K562 (cell line): ENCODE measurements at regions not wholly inside any gene's neighbourhood (a gene's known extent, or its start where the extent isn't known, plus 50 kb on each side); places are given as distances from the start of the nearest gene placed in this dataset.

ENCODE experiments used
- ATAC-seq: fragments of 200-7000 bp; cut with Tn5 transposase; 3 replicates; pipeline ENCODE4 v1.9.1; 2020; ENCODE audit warnings: moderate library complexity
- BruUV-seq: library from RNA; stranded (reverse); fragments of 400-500 nt; replicated peaks from 2 replicates; lab custom pipeline; 2021; lab: Mats Ljungman, UMichigan
- CTCF ChIA-PET: fragments of 300-600 bp; formaldehyde crosslinking; extraction: SDS; loops from one replicate; lab custom pipeline; 2021; ENCODE audit warnings: low intra/inter-chr PET ratio; lab: Yijun Ruan, JAX
- POLR2A ChIA-PET: fragments of 300-600, 350-650 bp; sonication (Branson Sonifier 250); formaldehyde crosslinking; extraction: SDS; loops from one replicate; lab custom pipeline; 2021; ENCODE audit warnings: antibody characterized with exemption, inconsistent platforms; lab: Yijun Ruan, JAX
- DNase-seq, 4 experiments: peaks; one replicate each; pipeline versions ENCODE4 v3.0.0 to v3.0.0-alpha.2; 2011 to 2018; ENCODE audit warnings: low spot score in 3 of 4, mixed read lengths in 3 of 4; ENCODE audit errors: extremely low read depth in 1 of 4
- FAIRE-seq: peaks from 2 replicates; lab custom pipeline; 2011; peaks lifted over from hg19 to GRCh38; lab: Jason Lieb, UNC
- H2AFZ ChIP-seq: 2 replicates; pipeline ENCODE4 v1.6.0; 2011; ENCODE audit warnings: low read depth, low read length, control low read depth, inconsistent platforms
- H3K27ac ChIP-seq: fragments of 200-600 bp; 3 replicates; pipeline ENCODE4 v1.8.0; 2011; ENCODE audit warnings: low read depth, mild to moderate bottlenecking, control low read depth, inconsistent platforms, low read length, moderate library complexity, mixed read lengths; ENCODE audit errors: extremely low read depth
- H3K27me3 ChIP-seq, 2 experiments: fragments of 300-600 bp in 1 of 2; 2 replicates in 1 of 2; 3 replicates in 1 of 2; pipeline versions ENCODE4 v1.6.0 to v1.8.0; 2011; ENCODE audit warnings: inconsistent platforms in 2 of 2, low read length in 2 of 2, mild to moderate bottlenecking in 1 of 2, mixed read lengths in 1 of 2, moderate library complexity in 1 of 2; ENCODE audit not compliant: control insufficient read depth in 2 of 2, insufficient read depth in 2 of 2
- H3K36me3 ChIP-seq: fragments of 300-600 bp; 3 replicates; pipeline ENCODE4 v1.8.0; 2011; ENCODE audit warnings: mild to moderate bottlenecking, low read length, inconsistent platforms; ENCODE audit not compliant: control insufficient read depth, insufficient read depth
- H3K4me1 ChIP-seq, 2 experiments: fragments of 200-600 bp in 1 of 2; replicated peaks in 1 of 2; 2 replicates in 1 of 2; 3 replicates in 1 of 2; pipeline versions ENCODE4 v1.5.1 to v1.8.0; 2011; ENCODE audit warnings: inconsistent platforms in 2 of 2, low read length in 2 of 2, mild to moderate bottlenecking in 1 of 2, mixed read lengths in 1 of 2, moderate library complexity in 1 of 2; ENCODE audit not compliant: control insufficient read depth in 2 of 2, insufficient read depth in 2 of 2
- H3K4me2 ChIP-seq: 2 replicates; pipeline ENCODE4 v1.6.1; 2011; ENCODE audit warnings: low read length, control low read depth, inconsistent platforms, mixed read lengths; ENCODE audit not compliant: insufficient read depth
- H3K4me3 ChIP-seq: fragments of 200-600 bp; sonication (generic), shearing (Covaris generic); 2 replicates; pipeline ENCODE4 v1.5.1; 2016; ENCODE audit warnings: control low read depth, inconsistent platforms
- H3K79me2 ChIP-seq: fragments of 200-600 bp; 3 replicates; pipeline ENCODE4 v1.8.0; 2011; ENCODE audit warnings: low read length, inconsistent platforms; ENCODE audit not compliant: control insufficient read depth, insufficient read depth
- H3K9ac ChIP-seq, 2 experiments: 2 replicates each; pipeline versions ENCODE4 v1.6.0 to v1.6.1; 2011; ENCODE audit warnings: low read depth in 2 of 2, low read length in 2 of 2, control low read depth in 1 of 2, inconsistent platforms in 1 of 2, mild to moderate bottlenecking in 1 of 2, mixed read lengths in 1 of 2; ENCODE audit not compliant: insufficient read depth in 1 of 2
- H3K9me1 ChIP-seq: one replicate; pipeline ENCODE4 v1.6.0; 2011; ENCODE audit warnings: inconsistent platforms, mild to moderate bottlenecking, low read length, moderate library complexity; ENCODE audit not compliant: control insufficient read depth, insufficient read depth
- H3K9me3 ChIP-seq: replicated peaks from 2 replicates; pipeline ENCODE4 v1.5.1; 2011; ENCODE audit warnings: low read depth, low read length, inconsistent platforms; ENCODE audit not compliant: control insufficient read depth, insufficient read depth
- H4K20me1 ChIP-seq: replicated peaks from 2 replicates; pipeline ENCODE4 v1.6.1; 2011; ENCODE audit warnings: low read length, inconsistent platforms, mixed read lengths; ENCODE audit not compliant: control insufficient read depth, insufficient read depth
- BCL6 ChIP-seq: fragments of 250-450 bp; sonication (Bioruptor Pico); IDR thresholded peaks from 2 replicates; pipeline ENCODE4 v1.4.0; 2020
- CBX1 ChIP-seq: sonication (generic); IDR thresholded peaks from 2 replicates; pipeline ENCODE4 v1.6.1; 2016; ENCODE audit warnings: antibody characterized with exemption, low read depth, mild to moderate bottlenecking
- ETV5 ChIP-seq: sonication (generic); formaldehyde crosslinking; IDR thresholded peaks from 2 replicates; pipeline ENCODE4 v1.4.0; 2020; ENCODE audit warnings: low read depth, mild to moderate bottlenecking, missing genetic modification reagents
- GTF3C2 ChIP-seq: IDR thresholded peaks from 3 replicates; pipeline ENCODE4 v1.6.1; 2011; ENCODE audit warnings: borderline replicate concordance, mild to moderate bottlenecking, moderate library complexity; ENCODE audit not compliant: insufficient read length; ENCODE audit errors: extremely low read depth
- PHB2 ChIP-seq: fragments of 450-650 bp; IDR thresholded peaks from 2 replicates; pipeline ENCODE4 v1.6.1; 2017; ENCODE audit warnings: low read depth
- SREBF1 ChIP-seq: fragments of 150-350 bp; IDR thresholded peaks from 2 replicates; pipeline ENCODE4 v1.6.1; 2014; ENCODE audit warnings: antibody characterized with exemption, low read depth, low read length, borderline replicate concordance
- SRSF9 ChIP-seq: fragments of 200-400 bp; formaldehyde crosslinking; IDR thresholded peaks from 2 replicates; pipeline ENCODE4 v1.6.1; 2017; ENCODE audit warnings: low read depth, low read length, borderline replicate concordance
- ZNF277 ChIP-seq: fragments of 250-450 bp; sonication (Bioruptor Pico); IDR thresholded peaks from 2 replicates; pipeline ENCODE4 v1.8.0; 2022; ENCODE audit warnings: inconsistent platforms, mild to moderate bottlenecking, moderate library complexity, borderline replicate concordance
- ZNF408 ChIP-seq: fragments of 250-450 bp; sonication (Bioruptor Pico); IDR thresholded peaks from 2 replicates; pipeline ENCODE4 v1.4.0; 2020; ENCODE audit warnings: low read depth, mild to moderate bottlenecking, moderate library complexity
- ZNF449 ChIP-seq: fragments of 250-450 bp; sonication (Bioruptor Pico); IDR thresholded peaks from 2 replicates; pipeline ENCODE4 v1.8.0; 2022; ENCODE audit warnings: moderate library complexity, mild to moderate bottlenecking, inconsistent platforms
- in situ Hi-C: fragments of 300-500 bp; cut with MboI; formaldehyde crosslinking; loops from 4 replicates; pipeline ENCODE4 v1.15.0; 2018; ENCODE audit warnings: inconsistent platforms, mixed read lengths
- intact Hi-C: fragments of 100-400 bp; cut with micrococcal nuclease; formaldehyde crosslinking; loops from 2 replicates; pipeline ENCODE4 v1.14.2; 2022

- TF ChIP-seq ZNF408 (CRISPR knock-in tag) = no peak
- TF ChIP-seq ZNF449 (CRISPR knock-in tag) = no peak
- no peak for TF ChIP-seq PHB2
- TF ChIP-seq BCL6 (CRISPR knock-in tag) = no peak
- no peak for TF ChIP-seq ZNF277 (CRISPR knock-in tag)
- TF ChIP-seq GTF3C2 = no peak
- no peak for TF ChIP-seq ETV5 (CRISPR knock-in tag)
- TF ChIP-seq SRSF9 = no peak
- no peak for TF ChIP-seq CBX1
- TF ChIP-seq SREBF1 = no peak
- ATAC-seq (no peak), FAIRE-seq (no peak), DNase-seq (no peak)
- no peaks in the 10 kb centered on the region for H3K79me2 ChIP-seq
- BruUV-seq = no TSS peak
- H3K9ac ChIP-seq = no peak overlapping the region
- no peaks in the 10 kb centered on the region for H3K9me1 ChIP-seq
- POLR2A ChIA-PET = no interaction called here
- no peak overlapping the region for H3K27ac ChIP-seq
- no peaks in the 10 kb centered on the region for H3K27me3 ChIP-seq
- CTCF ChIA-PET = no interaction called here
- no peak overlapping the region for H3K4me2 ChIP-seq
- in situ Hi-C loops (no loop called here), intact Hi-C loops (no loop called here)
- H3K4me3 ChIP-seq = no peak overlapping the region
- no peak overlapping the region for H2AFZ ChIP-seq
- H3K9me3 ChIP-seq = no peaks in the 10 kb centered on the region
- no peaks in the 10 kb centered on the region for H4K20me1 ChIP-seq
- H3K36me3 ChIP-seq = no peaks in the 10 kb centered on the region
- H3K4me1 ChIP-seq = no peaks in the 10 kb centered on the region
Observed at GRCh38 chr14:85996551-85996950, 466.6 kb downstream of the FLRT2 start.
